GM18868 (cell line): ENCODE measurements at regions not wholly inside any gene's neighbourhood (a gene's known extent, or its start where the extent isn't known, plus 50 kb on each side); places are given as distances from the start of the nearest gene placed in this dataset.
"Not testable (repeated sequence)": the region's sequence is repeated elsewhere in the genome, so short reads cannot be mapped to it uniquely, and the experiment has no call there.

ENCODE experiments used
- ATAC-seq: cut with Tn5 transposase; IDR thresholded peaks from one replicate; pipeline ENCODE4 v1.9.1; 2021; ENCODE audit warnings: mild to moderate bottlenecking, moderate library complexity; ENCODE audit not compliant: unreplicated experiment

- ATAC-seq = no peak
Measured at GRCh38 chr12:72148709-72149108, 123.5 kb upstream of the TRHDE start.

DNA sequence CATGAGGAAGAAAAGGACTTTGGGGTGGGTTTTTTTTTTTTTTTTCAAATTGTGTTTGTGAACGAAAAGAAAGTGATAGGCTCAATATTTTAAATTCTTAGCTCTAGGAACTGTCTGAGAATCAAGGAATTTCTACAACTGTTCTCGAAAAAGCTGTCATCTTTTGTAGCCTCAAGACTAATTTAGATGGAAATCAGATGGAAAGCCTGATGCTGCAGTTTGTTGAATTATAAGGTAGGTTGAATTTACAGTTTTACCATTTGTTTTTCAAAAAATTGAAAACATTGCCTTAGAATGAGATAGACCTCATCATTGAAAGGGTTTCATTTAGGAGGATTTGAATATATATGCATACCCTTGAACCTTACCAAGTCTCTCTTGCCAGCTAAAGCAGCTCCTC, 109.3 kb upstream of the TRHDE start:
- ATAC-seq = no peak

- no peak for ATAC-seq
Measured at GRCh38 chr12:72168851-72169250, 103.3 kb upstream of the TRHDE start.

GRCh38 chr12:72173974-72174373, 98.2 kb upstream of the TRHDE start:
- ATAC-seq = no peak

GRCh38 chr12:72178244-72178643, 93.9 kb upstream of the TRHDE start:
- no peak for ATAC-seq

DNA sequence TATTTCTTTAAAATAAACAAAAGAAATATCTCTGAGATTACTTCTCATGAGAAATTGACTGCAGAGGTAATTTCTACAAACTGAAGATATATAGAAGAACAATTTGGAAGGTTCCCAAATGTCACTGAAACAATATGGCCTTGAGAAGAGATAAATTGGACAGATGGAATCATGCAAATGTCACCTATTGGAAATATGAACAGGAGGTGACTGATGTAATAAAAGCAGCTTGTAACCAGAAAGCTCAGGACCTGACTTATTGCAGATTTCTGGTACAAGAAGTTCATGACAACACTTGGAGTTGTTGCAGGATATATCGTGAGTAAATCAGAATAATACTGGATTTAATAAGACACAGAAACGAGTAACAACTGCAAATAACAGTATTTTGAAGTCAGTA, 93.3 kb upstream of the TRHDE start:
- no peak for ATAC-seq

DNA sequence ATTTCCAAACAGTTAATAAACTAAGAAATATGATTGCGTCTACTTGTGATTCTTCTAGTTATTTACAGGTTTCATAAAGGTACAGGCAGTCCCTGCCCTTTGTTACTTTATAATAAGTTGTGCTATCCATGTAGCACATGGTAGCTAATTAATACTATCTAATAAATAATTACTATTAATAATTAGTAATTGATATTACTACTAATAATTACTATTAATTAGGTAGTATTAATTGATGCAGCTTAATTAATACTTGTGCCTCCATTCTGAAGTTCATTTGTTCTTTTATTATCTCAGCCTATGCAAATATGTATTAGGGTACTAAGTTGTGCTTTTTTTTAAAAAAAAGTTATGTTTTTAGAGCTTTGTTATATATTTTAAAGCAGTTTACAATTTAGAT, 92.3 kb upstream of the TRHDE start:
- ATAC-seq = no peak

DNA sequence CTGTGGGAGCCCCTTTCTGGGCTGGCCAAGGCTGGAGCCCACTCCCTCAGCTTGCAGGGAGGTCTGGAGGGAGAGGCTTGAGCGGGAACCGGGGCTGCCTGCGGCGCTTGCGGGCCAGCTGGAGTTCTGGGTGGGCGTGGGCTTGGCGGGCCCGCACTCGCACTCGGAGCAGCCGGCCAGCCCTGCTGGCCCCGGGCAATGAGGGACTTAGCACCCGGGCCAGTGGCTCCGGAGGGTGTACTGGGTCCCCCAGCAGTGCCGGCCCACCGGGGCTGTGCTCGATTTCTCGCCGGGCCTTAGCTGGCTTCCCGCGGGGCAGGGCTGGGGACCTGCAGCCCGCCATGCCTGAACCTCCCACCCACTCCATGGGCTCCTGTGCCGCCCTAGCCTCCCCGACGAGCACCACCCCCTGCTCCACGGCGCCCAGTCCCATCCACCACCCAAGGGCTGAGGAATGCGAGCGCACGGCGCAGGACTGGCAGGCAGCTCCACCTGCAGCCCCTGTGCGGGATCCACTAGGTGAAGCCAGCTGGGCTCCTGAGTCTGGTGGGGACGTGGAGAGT, 87.1 kb upstream of the TRHDE start:
- ATAC-seq = not testable (repeated sequence)

DNA sequence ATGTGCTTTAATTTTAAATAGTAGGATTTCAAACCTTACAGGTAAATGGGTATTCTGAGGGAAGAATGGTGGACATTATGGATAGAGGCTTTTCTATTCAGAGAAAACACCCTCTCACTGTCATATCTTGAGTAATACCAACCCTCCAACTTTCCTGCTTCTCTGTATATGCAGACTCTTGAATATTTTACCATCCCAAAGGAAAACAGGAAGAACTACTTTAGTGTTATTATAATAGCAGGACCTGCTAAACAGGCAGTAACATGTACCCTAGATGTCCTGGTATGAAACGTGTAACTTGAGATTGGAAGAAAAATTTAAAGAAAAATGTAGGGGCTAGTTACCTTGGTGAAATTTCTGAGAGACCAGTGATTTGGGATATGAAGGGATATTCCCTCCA, 82.9 kb upstream of the TRHDE start:
- ATAC-seq = no peak

DNA sequence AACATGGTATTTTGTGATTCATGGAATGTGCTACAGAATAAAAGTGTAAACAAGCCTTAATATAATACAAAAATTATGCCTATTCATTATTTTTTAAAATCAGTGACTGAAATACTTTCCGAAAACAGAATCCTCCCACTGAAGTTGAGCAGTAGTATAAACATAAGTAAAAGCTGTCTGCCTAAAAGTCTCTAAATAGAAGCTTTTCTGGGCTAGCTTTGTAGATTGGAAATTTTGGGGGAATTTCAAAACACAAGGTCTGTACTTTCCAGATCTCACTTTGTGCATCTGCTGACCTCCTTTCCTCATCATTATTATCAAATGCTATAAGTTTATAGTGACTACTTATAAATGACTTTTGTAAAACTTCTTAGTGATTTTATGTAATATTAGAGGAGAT, 80.4 kb upstream of the TRHDE start:
- ATAC-seq = peak; percentile 73

DNA sequence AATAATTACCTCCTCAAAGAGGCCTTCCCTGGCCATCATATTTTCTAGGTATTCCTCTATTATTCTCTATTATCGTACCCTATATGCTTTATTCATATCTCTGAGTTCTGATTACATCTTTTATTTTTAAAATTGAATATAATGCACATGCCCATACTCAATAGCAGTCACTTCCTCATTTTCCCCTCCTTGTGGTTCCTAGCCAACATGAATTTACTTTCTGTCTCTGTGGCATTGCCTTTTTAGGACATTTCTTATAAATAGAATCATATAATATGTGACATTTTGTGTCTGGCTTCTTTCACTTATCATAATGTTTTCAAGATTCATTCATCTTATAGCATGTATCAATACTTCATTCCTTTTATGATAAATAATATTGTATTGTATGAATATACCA, 74.4 kb upstream of the TRHDE start:
- ATAC-seq = peak; percentile 53

GRCh38 chr12:72201457-72201856, 70.7 kb upstream of the TRHDE start:
- no peak for ATAC-seq

GRCh38 chr12:72203764-72204335, 68.3 kb upstream of the TRHDE start:
- ATAC-seq = peak; percentile 64

- no peak for ATAC-seq
Measured at GRCh38 chr12:72207079-72207478, 65.1 kb upstream of the TRHDE start.

DNA sequence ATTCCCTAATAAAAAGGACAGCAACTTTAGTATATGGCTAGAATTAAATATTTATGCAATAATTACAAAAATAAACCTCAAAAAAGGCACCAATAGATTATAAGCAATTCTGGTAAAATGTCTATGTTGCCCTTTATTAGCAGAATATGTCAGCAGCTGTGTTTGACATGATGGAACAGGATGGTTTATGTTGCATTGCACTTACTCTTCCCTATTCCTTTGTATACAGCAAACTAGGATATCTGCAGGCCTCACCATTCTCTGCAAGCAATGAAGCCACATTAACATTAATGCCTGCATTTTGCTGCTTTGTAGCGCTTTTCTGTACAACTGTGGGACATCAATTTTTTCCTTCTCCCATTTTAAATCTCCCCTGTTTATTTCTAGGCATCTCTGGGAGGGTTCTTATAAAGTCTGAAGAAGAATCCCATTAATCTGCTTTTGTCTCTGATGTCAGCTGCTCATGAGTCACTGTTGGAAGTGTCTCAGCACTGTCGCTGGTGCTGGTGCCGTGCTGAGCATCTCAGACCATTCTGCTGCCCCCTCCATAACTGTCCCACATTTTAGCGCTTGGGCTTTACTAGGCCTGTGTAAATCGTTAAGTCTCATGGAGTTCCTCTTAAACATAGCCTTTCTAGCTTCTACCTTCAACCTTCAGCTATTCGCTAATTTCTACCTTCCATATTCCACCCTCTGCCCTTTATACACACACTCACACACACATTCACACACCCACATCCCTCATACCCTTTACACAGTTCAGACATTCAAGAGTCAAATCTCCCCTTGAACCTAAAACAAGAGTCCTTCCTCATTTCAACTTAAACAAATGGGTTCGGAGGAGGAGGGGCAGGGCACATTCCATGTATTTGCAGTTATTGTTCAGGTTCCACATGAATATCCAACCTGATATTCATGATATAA, 64.4 kb upstream of the TRHDE start:
- ATAC-seq = no peak

DNA sequence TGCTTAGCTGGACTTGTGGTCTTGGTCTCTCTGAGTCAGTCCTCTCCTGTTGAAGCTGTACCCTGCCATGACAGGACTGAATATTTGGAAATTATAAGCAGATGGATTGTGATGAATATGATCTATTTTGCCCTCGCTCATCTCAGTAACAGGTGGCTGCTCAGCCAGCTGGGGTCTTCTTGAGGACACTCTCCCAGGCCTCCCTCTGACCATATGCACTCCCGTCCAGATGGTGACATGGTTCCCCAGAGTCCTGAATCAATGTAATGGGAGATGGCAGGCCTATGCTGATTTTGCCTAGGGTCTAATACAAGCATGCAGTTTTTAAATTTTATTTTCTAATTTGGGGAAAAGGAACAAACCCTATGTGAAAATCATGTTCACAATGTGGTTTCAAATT, 63.1 kb upstream of the TRHDE start:
- no peak for ATAC-seq

GRCh38 chr12:72214163-72214562, 58.0 kb upstream of the TRHDE start:
- no peak for ATAC-seq

DNA sequence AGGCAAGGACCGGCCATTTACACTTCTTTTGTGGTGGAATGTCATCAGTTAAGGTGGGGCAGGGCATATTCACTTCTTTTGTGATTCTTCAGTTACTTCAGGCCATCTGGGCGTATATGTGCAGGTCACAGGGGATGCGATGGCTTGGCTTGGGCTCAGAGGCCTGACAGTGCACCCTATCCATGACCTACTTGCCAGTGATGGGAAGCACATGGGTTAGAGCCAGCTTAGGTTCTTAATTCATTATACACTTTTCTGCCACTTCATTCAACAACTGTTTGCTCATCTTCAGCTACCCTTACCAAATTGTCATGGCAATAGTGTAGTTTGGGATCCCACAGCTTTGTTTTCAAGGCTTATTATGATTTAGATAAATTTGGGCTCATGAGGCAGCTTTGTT, 56.9 kb upstream of the TRHDE start:
- ATAC-seq = not testable (repeated sequence)

GRCh38 chr12:72219937-72220336, 52.2 kb upstream of the TRHDE start:
- peak; percentile 55 for ATAC-seq
